Adrenal gland (tissue), 5 donors: ENCODE measurements at regions not wholly inside any gene's neighbourhood (a gene's known extent, or its start where the extent isn't known, plus 50 kb on each side); places are given as distances from the start of the nearest gene placed in this dataset.

Experiments used
- POLR2A ChIP-seq, 2 donors: fragments of 450-650 bp; IDR thresholded peaks; one replicate each; pipeline ENCODE4 v1.6.1; 2017; ENCODE audit warnings: antibody characterized with exemption in 2 of 2, mild to moderate bottlenecking in 2 of 2, moderate library complexity in 1 of 2
- TF ChIP-seq, protein P1 (sequence below), 6 experiments: fragments of 450-650 bp in 4 of 6; fragments of 200-600 bp in 2 of 6; sonication (generic) in 1 of 6; IDR thresholded peaks; 1 replicate in 5 of 6; 2 replicates in 1 of 6; pipeline versions ENCODE4 v1.5.1 to v1.8.0; 2016 to 2021; ENCODE audit warnings: antibody characterized with exemption in 6 of 6, mild to moderate bottlenecking in 2 of 6, moderate library complexity in 1 of 6
- donor health status: DM: no; HTN: no; CAD: no.

DNA sequence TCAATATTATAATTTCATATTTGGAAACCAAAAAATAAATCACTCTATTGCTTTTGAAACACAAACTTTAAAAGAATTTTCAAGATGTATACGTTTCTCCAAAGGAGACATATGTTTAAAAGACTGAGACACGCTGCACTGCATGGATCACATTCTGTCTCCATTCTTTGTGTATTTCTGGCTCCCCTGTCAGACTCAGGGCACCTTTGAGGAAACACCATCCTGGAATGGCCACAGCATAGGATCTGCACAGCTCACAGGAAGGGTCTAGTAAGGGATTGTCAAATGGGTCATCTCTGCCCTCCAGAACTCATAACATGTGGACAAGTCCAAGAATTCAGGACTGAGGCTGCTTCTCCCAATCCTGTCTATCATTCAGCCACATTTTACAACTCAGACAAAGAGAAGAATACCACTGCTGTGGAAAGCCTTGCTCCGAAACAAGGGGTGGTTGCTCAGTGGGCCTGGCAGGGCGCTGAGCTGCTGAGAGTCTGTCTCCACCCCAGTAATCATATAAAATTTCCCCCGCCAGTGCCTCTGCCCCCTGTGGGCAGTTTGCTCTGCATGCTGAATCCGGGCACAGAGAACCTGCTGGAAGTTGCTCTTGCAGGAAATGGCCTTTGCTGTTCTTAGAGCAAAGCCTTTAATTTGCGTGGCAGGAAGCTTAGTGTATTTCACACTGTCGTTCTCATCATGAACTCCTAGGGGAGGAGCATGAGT, 85.3 kb upstream of the KLHL29 start:
- TF ChIP-seq, protein P1, sequence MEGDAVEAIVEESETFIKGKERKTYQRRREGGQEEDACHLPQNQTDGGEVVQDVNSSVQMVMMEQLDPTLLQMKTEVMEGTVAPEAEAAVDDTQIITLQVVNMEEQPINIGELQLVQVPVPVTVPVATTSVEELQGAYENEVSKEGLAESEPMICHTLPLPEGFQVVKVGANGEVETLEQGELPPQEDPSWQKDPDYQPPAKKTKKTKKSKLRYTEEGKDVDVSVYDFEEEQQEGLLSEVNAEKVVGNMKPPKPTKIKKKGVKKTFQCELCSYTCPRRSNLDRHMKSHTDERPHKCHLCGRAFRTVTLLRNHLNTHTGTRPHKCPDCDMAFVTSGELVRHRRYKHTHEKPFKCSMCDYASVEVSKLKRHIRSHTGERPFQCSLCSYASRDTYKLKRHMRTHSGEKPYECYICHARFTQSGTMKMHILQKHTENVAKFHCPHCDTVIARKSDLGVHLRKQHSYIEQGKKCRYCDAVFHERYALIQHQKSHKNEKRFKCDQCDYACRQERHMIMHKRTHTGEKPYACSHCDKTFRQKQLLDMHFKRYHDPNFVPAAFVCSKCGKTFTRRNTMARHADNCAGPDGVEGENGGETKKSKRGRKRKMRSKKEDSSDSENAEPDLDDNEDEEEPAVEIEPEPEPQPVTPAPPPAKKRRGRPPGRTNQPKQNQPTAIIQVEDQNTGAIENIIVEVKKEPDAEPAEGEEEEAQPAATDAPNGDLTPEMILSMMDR (IDR thresholded peaks at IDR 0.05), result no peak
- no peak for TF ChIP-seq POLR2A (IDR thresholded peaks at IDR 0.05)
